Cerebellar cortex (tissue), 1 donor: ENCODE measurements at regions not wholly inside any gene's neighbourhood (a gene's known extent, or its start where the extent isn't known, plus 50 kb on each side); places are given as distances from the start of the nearest gene placed in this dataset.

Experiments used
- DNase-seq: peaks from one replicate; pipeline ENCODE4 v3.0.0-alpha.2; 2015; ENCODE audit warnings: low spot score

- DNase-seq: no peak
Observed at GRCh38 chr13:90070837-90071525, 1276.5 kb upstream of the MIR17HG start.

- no peak for DNase-seq
Observed at GRCh38 chr13:90084684-90085290, 1262.7 kb upstream of the MIR17HG start.

- no peak for DNase-seq
Observed at GRCh38 chr13:90089051-90089450, 1258.4 kb upstream of the MIR17HG start.

DNA sequence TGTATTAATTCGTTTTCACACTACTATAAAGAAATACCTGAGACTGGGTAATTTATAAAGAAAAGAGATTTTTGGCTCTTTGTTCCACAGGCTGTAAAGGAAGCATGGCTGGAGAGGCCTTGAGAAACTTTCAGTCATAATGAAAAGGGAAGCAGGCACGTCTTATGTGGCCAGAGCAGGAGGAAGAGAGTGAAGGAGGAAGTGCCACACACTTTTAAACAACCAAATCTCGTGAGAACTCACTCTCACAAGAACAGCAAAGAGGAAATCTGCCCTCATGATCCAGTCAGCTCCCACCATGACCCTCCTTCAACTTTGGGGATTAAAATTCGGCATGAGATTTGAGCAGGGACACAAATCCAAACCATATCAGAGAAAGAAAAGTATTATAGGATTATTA lies 1255.9 kb upstream of the MIR17HG start:
- no peak for DNase-seq

- DNase-seq: no peak
Observed at GRCh38 chr13:90094357-90094756, 1253.1 kb upstream of the MIR17HG start.

- DNase-seq: no peak
Observed at GRCh38 chr13:90098577-90098976, 1248.9 kb upstream of the MIR17HG start.

GRCh38 chr13:90099847-90100246 lies 1247.6 kb upstream of the MIR17HG start:
- no peak for DNase-seq

- no peak for DNase-seq
Observed at GRCh38 chr13:90103099-90103784, 1244.2 kb upstream of the MIR17HG start.

DNA sequence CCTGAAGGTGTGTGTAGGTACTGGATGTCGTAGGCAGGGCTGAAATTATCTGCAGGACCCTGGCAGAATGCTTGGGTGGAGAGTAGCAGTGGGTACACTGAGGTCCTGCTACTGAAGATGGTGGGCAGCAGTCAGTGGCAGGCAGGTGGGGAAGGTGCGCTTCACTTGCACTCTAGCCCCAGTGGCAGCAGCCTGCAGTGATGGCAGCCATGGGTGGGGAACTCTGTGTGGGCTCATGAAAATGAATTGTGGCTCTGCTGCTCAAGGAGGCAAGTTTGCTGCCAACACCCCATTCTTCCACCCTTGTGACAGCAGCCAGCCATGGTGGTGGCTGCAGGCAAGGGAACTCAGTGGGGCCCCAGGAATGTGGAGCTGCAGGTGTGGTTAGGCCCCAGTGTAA lies 1242.7 kb upstream of the MIR17HG start:
- no peak for DNase-seq

- DNase-seq: no peak
Observed at GRCh38 chr13:90105276-90105675, 1242.2 kb upstream of the MIR17HG start.

DNA sequence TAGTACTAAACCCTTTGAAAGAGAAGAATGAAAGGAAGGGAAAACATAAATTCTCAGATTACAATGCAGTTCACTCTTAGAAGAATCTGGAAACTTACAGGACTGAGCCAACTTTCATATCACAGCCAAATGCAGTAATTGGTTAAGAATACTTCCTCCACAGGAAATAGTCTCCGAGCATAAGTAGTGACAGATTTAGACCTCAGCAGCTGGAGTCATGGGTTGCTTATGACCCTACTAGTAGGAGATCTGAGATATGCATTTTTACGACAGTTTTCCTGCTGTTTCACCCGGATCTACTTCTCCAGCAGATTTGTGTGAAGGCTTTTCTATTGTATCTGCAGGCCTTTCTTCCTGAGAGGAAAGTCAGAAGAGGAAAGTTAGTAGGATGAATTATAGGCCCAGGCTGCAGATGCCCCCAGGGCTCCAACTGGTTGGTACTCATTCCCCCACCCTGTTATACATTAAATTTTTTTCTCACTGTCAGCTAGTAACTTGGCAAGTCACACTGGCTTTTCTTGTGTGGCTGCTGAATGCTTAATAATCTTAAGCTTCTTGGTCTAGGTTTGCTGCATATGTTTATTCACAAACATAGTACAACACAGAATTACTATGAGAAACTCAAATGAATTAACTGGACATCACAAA lies 1241.5 kb upstream of the MIR17HG start:
- DNase-seq: no peak

- DNase-seq: no peak
Observed at GRCh38 chr13:90107661-90108060, 1239.8 kb upstream of the MIR17HG start.

DNA sequence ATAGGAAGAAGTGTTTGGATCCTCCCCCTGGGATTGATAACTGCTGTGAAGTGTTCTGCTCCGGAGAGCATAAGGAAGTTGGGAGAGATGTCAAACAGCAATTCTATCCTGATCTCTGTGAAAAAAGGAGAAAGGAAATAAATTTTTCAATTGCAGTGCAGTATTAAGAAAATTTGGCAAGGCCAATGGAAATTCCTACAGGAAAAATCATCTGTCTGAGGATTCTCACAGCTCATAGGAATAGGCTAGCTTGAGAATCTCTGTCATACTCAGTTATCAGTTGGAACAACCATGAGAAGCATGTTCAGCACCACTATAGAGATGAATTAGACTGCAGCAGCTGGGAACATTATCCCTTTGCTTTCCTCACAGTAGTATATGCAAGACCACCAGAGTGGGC lies 1238.9 kb upstream of the MIR17HG start:
- no peak for DNase-seq

DNA sequence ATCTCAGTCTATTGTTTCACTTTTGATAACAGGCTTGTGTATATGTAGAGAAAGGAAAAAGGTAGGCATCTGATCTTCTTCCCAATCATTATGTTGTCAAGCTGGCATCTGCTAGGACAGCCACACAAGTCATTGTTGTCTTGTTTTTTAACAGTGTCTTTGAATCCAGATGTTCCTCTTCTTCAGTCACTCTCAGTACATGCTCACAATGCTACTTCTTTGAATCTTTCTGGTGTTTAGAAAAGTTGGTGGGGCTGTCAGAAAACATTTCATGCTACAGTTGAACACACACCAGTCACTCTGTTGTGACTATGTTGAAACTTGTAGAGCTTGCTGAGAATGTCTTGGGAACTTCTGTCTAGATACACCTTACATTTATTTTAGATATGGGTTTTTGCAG lies 1231.4 kb upstream of the MIR17HG start:
- no peak for DNase-seq

- DNase-seq: no peak
Observed at GRCh38 chr13:90118467-90119071, 1228.9 kb upstream of the MIR17HG start.

- DNase-seq: no peak
Observed at GRCh38 chr13:90120026-90120425, 1227.5 kb upstream of the MIR17HG start.

GRCh38 chr13:90121784-90122183 lies 1225.7 kb upstream of the MIR17HG start:
- no peak for DNase-seq

GRCh38 chr13:90122531-90122930 lies 1225.0 kb upstream of the MIR17HG start:
- no peak for DNase-seq

- no peak for DNase-seq
Observed at GRCh38 chr13:90135558-90135957, 1211.9 kb upstream of the MIR17HG start.

DNA sequence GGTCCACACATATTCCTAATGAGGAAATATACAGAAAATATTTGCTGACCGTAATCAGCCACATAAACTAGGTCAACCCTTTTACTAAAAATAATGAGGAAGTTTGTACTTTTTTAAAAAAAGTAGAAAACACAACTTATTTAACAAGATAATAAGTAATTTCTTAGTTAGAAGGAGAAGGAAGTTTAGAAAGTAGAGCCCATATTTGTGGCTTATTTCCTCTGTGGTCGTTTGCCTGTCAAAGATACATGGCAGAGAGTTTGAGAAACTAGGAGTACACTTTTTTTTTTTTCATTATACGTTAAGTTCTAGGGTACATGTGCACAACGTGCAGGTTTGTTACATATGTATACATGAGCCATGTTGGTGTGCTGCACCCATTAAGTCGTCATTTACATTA lies 1205.2 kb upstream of the MIR17HG start:
- no peak for DNase-seq

GRCh38 chr13:90154311-90154960 lies 1193.1 kb upstream of the MIR17HG start:
- no peak for DNase-seq

GRCh38 chr13:90156390-90156789 lies 1191.1 kb upstream of the MIR17HG start:
- no peak for DNase-seq
